ENCODE measurements at regions not wholly inside any gene's neighbourhood (a gene's known extent, or its start where the extent isn't known, plus 50 kb on each side); places are given as distances from the start of the nearest gene placed in this dataset.

DNA sequence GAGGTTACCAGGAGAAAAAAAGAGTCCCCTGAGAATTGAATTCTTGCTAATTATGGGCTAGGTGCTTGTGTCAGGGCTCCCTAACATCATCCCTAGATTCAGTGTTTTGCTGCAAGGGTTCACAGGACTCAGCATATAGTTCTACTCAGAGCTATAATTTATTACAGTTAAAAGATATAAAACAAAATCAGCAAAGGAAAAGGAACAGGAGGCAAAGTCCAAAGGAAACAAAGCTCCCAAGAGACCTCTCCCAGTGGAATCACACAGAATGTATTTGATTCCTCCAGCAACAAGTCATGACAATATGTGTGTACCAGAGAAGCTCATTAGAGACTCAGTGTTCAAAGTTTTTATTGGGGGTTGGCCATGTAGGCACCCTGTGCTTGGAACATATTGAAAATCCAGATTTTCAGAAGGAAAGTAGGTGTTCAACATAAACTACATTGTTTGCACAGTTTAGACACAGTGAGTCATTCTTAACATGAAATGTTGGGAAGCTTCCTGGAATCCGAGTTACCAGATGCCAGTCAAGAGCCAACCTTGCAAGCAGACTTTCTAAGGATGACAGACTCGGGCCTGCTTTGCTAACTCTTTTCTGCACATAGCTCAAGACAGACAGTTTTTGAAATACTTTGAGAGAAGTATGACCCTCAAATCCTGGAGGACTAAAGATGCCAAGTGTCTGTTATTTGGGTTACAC lies 311.3 kb upstream of the EMCN start:
- TF ChIP-seq, protein P1, sequence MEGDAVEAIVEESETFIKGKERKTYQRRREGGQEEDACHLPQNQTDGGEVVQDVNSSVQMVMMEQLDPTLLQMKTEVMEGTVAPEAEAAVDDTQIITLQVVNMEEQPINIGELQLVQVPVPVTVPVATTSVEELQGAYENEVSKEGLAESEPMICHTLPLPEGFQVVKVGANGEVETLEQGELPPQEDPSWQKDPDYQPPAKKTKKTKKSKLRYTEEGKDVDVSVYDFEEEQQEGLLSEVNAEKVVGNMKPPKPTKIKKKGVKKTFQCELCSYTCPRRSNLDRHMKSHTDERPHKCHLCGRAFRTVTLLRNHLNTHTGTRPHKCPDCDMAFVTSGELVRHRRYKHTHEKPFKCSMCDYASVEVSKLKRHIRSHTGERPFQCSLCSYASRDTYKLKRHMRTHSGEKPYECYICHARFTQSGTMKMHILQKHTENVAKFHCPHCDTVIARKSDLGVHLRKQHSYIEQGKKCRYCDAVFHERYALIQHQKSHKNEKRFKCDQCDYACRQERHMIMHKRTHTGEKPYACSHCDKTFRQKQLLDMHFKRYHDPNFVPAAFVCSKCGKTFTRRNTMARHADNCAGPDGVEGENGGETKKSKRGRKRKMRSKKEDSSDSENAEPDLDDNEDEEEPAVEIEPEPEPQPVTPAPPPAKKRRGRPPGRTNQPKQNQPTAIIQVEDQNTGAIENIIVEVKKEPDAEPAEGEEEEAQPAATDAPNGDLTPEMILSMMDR (IDR thresholded peaks at IDR 0.05; ENCODE audit: low read depth, low read length, missing control alignments) = no peak
- no peak for DNase-seq (ENCODE audit: low read depth)
- no peak overlapping the region for H3K4me3 ChIP-seq (ENCODE audit: low read depth, low read length)
- in situ Hi-C loops (cut with HindIII; ENCODE audit: low sequenced_read_pairs) = no loop called here

GRCh38 chr4:100828364-100828763 lies 310.5 kb upstream of the EMCN start:
- TF ChIP-seq, protein P1 (IDR thresholded peaks at IDR 0.05; ENCODE audit: low read depth, low read length, missing control alignments) = no peak
- in situ Hi-C loops (cut with HindIII; ENCODE audit: low sequenced_read_pairs) = no loop called here
- no peak for DNase-seq (ENCODE audit: low read depth)
- H3K4me3 ChIP-seq (ENCODE audit: low read depth, low read length) = no peak overlapping the region

DNA sequence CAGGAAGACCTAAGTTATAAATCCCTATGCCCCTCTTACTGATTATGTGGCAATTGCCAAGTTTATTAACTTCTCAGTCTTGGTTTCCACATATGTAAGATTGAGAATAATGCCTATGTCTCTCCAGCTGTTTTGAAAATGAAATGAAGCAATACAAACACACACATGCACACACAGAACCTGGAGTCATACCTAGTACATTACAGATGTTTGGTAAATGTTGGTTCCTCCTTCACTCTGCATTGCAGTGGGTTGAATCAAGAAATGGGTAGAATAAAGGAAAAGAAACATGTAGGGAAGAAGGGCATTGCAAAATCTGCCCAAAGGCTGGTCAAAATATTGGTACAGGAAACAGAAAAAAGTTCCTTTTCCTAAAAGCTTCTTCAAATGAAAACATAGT lies 309.9 kb upstream of the EMCN start:
- DNase-seq (ENCODE audit: low read depth) = no peak
- in situ Hi-C loops (cut with HindIII; ENCODE audit: low sequenced_read_pairs) = no loop called here
- H3K4me3 ChIP-seq (ENCODE audit: low read depth, low read length) = no peak overlapping the region
- TF ChIP-seq, protein P1 (IDR thresholded peaks at IDR 0.05; ENCODE audit: low read depth, low read length, missing control alignments) = no peak

DNA sequence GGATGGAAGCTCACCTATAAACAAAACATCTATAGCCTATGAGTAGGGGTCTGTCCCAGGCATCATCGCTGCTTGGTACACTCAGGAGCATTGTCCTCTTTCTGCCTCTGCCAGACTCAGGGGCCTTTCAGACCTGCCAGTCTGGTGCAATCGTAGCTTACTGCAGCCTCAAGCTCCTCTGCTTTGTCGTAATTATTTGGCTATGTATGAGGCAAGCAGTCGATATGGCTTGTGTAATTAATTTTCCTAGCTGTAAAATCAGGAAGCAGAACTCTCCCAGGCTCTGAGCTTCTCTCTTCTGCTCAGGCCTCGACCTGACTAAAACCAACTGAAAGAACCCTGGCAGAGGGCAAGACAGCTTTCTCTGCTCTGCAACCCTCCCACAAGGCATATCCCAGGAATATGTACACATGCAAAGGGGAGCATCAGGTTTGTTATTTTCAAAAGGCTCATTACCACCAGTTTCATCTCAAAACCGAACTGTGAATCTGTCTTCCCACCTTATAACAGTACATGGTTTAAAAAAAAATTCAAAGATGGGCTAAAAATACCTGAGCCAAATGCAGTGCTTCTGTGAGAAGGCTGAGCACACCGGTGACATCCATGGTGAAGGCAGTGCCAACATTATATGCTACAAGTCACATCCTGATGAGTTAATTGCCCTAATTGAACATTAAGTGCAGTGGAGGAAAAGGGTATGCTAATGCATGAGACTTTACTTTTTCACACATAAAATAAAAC lies 309.2 kb upstream of the EMCN start:
- H3K4me3 ChIP-seq (ENCODE audit: low read depth, low read length) = no peak overlapping the region
- in situ Hi-C loops (cut with HindIII; ENCODE audit: low sequenced_read_pairs) = no loop called here
- TF ChIP-seq, protein P1 (IDR thresholded peaks at IDR 0.05; ENCODE audit: low read depth, low read length, missing control alignments) = no peak
- DNase-seq (ENCODE audit: low read depth) = no peak

DNA sequence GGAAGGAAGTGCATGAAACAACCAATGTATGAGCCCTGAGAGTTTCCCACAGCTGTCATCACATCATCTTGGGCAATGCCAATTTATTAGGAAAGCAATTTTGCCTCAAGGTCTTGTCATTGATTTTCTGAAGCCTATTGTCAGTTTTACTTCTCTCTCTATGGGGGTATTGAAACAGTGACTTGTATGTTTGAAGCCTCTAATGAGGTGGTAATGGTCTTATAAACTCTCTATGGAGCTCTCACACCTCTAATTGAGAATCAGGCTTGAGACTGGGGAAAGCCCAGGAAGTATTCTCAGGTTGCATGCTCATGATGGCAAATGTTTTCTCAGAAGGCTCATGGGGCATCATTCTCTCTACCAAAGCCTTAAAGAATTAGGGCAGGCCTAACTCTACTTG lies 308.2 kb upstream of the EMCN start:
- in situ Hi-C loops (cut with HindIII; ENCODE audit: low sequenced_read_pairs) = no loop called here
- TF ChIP-seq, protein P1 (IDR thresholded peaks at IDR 0.05; ENCODE audit: low read depth, low read length, missing control alignments) = no peak
- no peak for DNase-seq (ENCODE audit: low read depth)
- H3K4me3 ChIP-seq (ENCODE audit: low read depth, low read length) = no peak overlapping the region

GRCh38 chr4:100823993-100824323 lies 306.1 kb upstream of the EMCN start:
- no peak for DNase-seq (ENCODE audit: low read depth)
- H3K4me3 ChIP-seq (ENCODE audit: low read depth, low read length) = no peak overlapping the region
- in situ Hi-C loops (cut with HindIII; ENCODE audit: low sequenced_read_pairs) = no loop called here
- TF ChIP-seq, protein P1 (IDR thresholded peaks at IDR 0.05; ENCODE audit: low read depth, low read length, missing control alignments) = no peak

All from astrocyte of the cerebellum (primary cell).